Muscle of arm (tissue), 1 donor: ENCODE measurements at regions not wholly inside any gene's neighbourhood (a gene's known extent, or its start where the extent isn't known, plus 50 kb on each side); places are given as distances from the start of the nearest gene placed in this dataset.

Experiments used
- DNase-seq: peaks from one replicate; pipeline ENCODE4 v3.0.0-alpha.2; 2013

GRCh38 chr2:238635647-238636051, 208.9 kb downstream of the ASB1 start:
- DNase-seq = no peak

- no peak for DNase-seq
Measured at GRCh38 chr2:238636269-238637073, 209.7 kb downstream of the ASB1 start.

- no peak for DNase-seq
Measured at GRCh38 chr2:238638100-238638981, 209.5 kb upstream of the TWIST2 start.

GRCh38 chr2:238638982-238639628, 208.8 kb upstream of the TWIST2 start:
- DNase-seq = no peak

GRCh38 chr2:238640486-238640885, 207.4 kb upstream of the TWIST2 start:
- DNase-seq = no peak

GRCh38 chr2:238642973-238643372, 204.9 kb upstream of the TWIST2 start:
- DNase-seq = no peak

GRCh38 chr2:238643400-238643907, 204.4 kb upstream of the TWIST2 start:
- no peak for DNase-seq

- peak; percentile 37 for DNase-seq
Measured at GRCh38 chr2:238644095-238645081, 203.5 kb upstream of the TWIST2 start.

- DNase-seq = no peak
Measured at GRCh38 chr2:238645095-238645494, 202.8 kb upstream of the TWIST2 start.

- no peak for DNase-seq
Measured at GRCh38 chr2:238645716-238646115, 202.2 kb upstream of the TWIST2 start.

- DNase-seq = no peak
Measured at GRCh38 chr2:238646281-238646680, 201.6 kb upstream of the TWIST2 start.

GRCh38 chr2:238646803-238647202, 201.1 kb upstream of the TWIST2 start:
- no peak for DNase-seq

GRCh38 chr2:238649123-238649522, 198.8 kb upstream of the TWIST2 start:
- no peak for DNase-seq

GRCh38 chr2:238649936-238650518, 197.9 kb upstream of the TWIST2 start:
- no peak for DNase-seq

- DNase-seq = no peak
Measured at GRCh38 chr2:238650536-238650935, 197.3 kb upstream of the TWIST2 start.

- no peak for DNase-seq
Measured at GRCh38 chr2:238651306-238652052, 196.4 kb upstream of the TWIST2 start.

- no peak for DNase-seq
Measured at GRCh38 chr2:238652053-238652770, 195.7 kb upstream of the TWIST2 start.

- DNase-seq = no peak
Measured at GRCh38 chr2:238652771-238653157, 195.1 kb upstream of the TWIST2 start.
